ENCODE measurements at regions not wholly inside any gene's neighbourhood (a gene's known extent, or its start where the extent isn't known, plus 50 kb on each side); places are given as distances from the start of the nearest gene placed in this dataset.

- TF ChIP-seq CTCF (IDR thresholded peaks at IDR 0.05), result no peak
- H3K9me3 ChIP-seq, result no peaks in the 10 kb centered on the region
- no peak overlapping the region for H3K27ac ChIP-seq
- H3K4me1 ChIP-seq, result peaks cover 0 to 6% of the 10 kb centered on the region in 2 donors
- H3K27me3 ChIP-seq, result no peaks in the 10 kb centered on the region
- intact Hi-C loops (cut with DNase I), result no loop called here
- DNase-seq (ENCODE audit: low spot score in 2 of 2), result no peak
- H3K36me3 ChIP-seq, result no peaks in the 10 kb centered on the region
- H3K4me3 ChIP-seq, result no peak overlapping the region
These were observed 61.2 kb upstream of the TRABD2B start for GRCh38 chr1:48058135-48059025.

GRCh38 chr1:48057249-48057648, 60.1 kb upstream of the TRABD2B start:
- DNase-seq (ENCODE audit: low spot score in 2 of 2), result no peak
- Histone ChIP-seq H3K4me1 (peaks cover 7 to 17% of the 10 kb centered on the region in 2 donors), H3K27ac (no peak overlapping the region), H3K9me3 (no peaks in the 10 kb centered on the region), H3K36me3 (no peaks in the 10 kb centered on the region), H3K27me3 (no peaks in the 10 kb centered on the region), H3K4me3 (no peak overlapping the region)
- no peak for TF ChIP-seq CTCF (IDR thresholded peaks at IDR 0.05)
- intact Hi-C loops (cut with DNase I), result no loop called here

- no peak for DNase-seq (ENCODE audit: low spot score in 2 of 2)
- peaks cover 10 to 18% of the 10 kb centered on the region in 2 donors for H3K4me1 ChIP-seq
- H3K27me3 ChIP-seq, result no peaks in the 10 kb centered on the region
- no peaks in the 10 kb centered on the region for H3K36me3 ChIP-seq
- H3K9me3 ChIP-seq, result no peaks in the 10 kb centered on the region
- H3K27ac ChIP-seq, result no peak overlapping the region
- intact Hi-C loops (cut with DNase I), result no loop called here
- TF ChIP-seq CTCF (IDR thresholded peaks at IDR 0.05), result no peak
- H3K4me3 ChIP-seq, result no peak overlapping the region
These were observed 58.9 kb upstream of the TRABD2B start for GRCh38 chr1:48055876-48056764.

GRCh38 chr1:48054232-48054631, 57.0 kb upstream of the TRABD2B start:
- Histone ChIP-seq H3K9me3 (no peaks in the 10 kb centered on the region), H3K4me1 (peaks cover 10 to 18% of the 10 kb centered on the region in 2 donors), H3K27me3 (no peaks in the 10 kb centered on the region), H3K36me3 (no peaks in the 10 kb centered on the region), H3K27ac (no peak overlapping the region), H3K4me3 (no peak overlapping the region)
- intact Hi-C loops (cut with DNase I), result no loop called here
- TF ChIP-seq CTCF (IDR thresholded peaks at IDR 0.05), result no peak
- DNase-seq (ENCODE audit: low spot score in 2 of 2), result no peak

- intact Hi-C loops (cut with DNase I), result no loop called here
These were observed 55.7 kb upstream of the TRABD2B start for GRCh38 chr1:48052923-48053291.

More at GRCh38 chr1:48052923-48053291, 55.7 kb upstream of the TRABD2B start:
- Histone ChIP-seq H3K27me3 (no peaks in the 10 kb centered on the region), H3K27ac (peak overlapping the region; percentile 64 to 88), H3K4me1 (peaks cover 10 to 20% of the 10 kb centered on the region in 2 donors), H3K9me3 (no peaks in the 10 kb centered on the region), H3K36me3 (no peaks in the 10 kb centered on the region), H3K4me3 (no peak overlapping the region)
- DNase-seq (ENCODE audit: low spot score in 2 of 2), result no peak
- no peak for TF ChIP-seq CTCF (IDR thresholded peaks at IDR 0.05)
